Nephron (organoid): ENCODE measurements at regions not wholly inside any gene's neighbourhood (a gene's known extent, or its start where the extent isn't known, plus 50 kb on each side); places are given as distances from the start of the nearest gene placed in this dataset.

Source experiments
- H3K27ac Mint-ChIP-seq, 3 experiments: 2 replicates each; pipeline ENCODE4 v1.8.0; 2020; ENCODE audit warnings: mixed read lengths in 3 of 3, mild to moderate bottlenecking in 2 of 3, moderate library complexity in 1 of 3
- H3K27me3 Mint-ChIP-seq: 2 replicates; pipeline ENCODE4 v1.8.0; 2021; ENCODE audit warnings: low read depth, mild to moderate bottlenecking, moderate library complexity, mixed read lengths
- H3K36me3 Mint-ChIP-seq: 2 replicates; pipeline ENCODE4 v1.8.0; 2020; ENCODE audit warnings: low read depth, mixed read lengths
- H3K4me1 Mint-ChIP-seq: 2 replicates; pipeline ENCODE4 v1.8.0; 2020; ENCODE audit warnings: mixed read lengths
- H3K4me3 Mint-ChIP-seq, 3 experiments: 2 replicates each; pipeline ENCODE4 v1.8.0; 2020; ENCODE audit warnings: mild to moderate bottlenecking in 3 of 3, mixed read lengths in 3 of 3, moderate library complexity in 2 of 3
- H3K9me3 Mint-ChIP-seq: 2 replicates; pipeline ENCODE4 v1.8.0; 2020; ENCODE audit warnings: mixed read lengths
- CTCF ChIP-seq, 3 experiments: fragments of 200-600 bp; sonication (generic); IDR thresholded peaks; one replicate each; pipeline ENCODE4 v1.5.0; 2021; ENCODE audit warnings: antibody characterized with exemption in 3 of 3; ENCODE audit not compliant: unreplicated experiment in 3 of 3

- Mint-ChIP-seq H3K27me3 (no peaks in the 10 kb centered on the region), H3K4me1 (no peaks in the 10 kb centered on the region), H3K36me3 (no peaks in the 10 kb centered on the region), H3K4me3 (no peak overlapping the region), H3K27ac (peak overlapping the region in 1 of 3 experiments; percentile 24), H3K9me3 (no peaks in the 10 kb centered on the region)
- TF ChIP-seq CTCF (IDR thresholded peaks at IDR 0.05; ENCODE audit: unreplicated experiment in 3 of 3): no peak
Measured at GRCh38 chr5:144864118-144864517, 693.4 kb downstream of the KCTD16 start.

- Mint-ChIP-seq H3K36me3 (no peaks in the 10 kb centered on the region), H3K27me3 (no peaks in the 10 kb centered on the region), H3K9me3 (no peaks in the 10 kb centered on the region), H3K4me1 (no peaks in the 10 kb centered on the region), H3K4me3 (no peak overlapping the region), H3K27ac (peak overlapping the region in 1 of 3 experiments; percentile 15)
- TF ChIP-seq CTCF (IDR thresholded peaks at IDR 0.05; ENCODE audit: unreplicated experiment in 3 of 3): no peak
Measured at GRCh38 chr5:144857454-144857853, 686.8 kb downstream of the KCTD16 start.

- Mint-ChIP-seq H3K27ac (no peak overlapping the region), H3K4me1 (no peaks in the 10 kb centered on the region), H3K36me3 (no peaks in the 10 kb centered on the region), H3K27me3 (no peaks in the 10 kb centered on the region), H3K4me3 (no peak overlapping the region), H3K9me3 (no peaks in the 10 kb centered on the region)
- no peak for TF ChIP-seq CTCF (IDR thresholded peaks at IDR 0.05; ENCODE audit: unreplicated experiment in 3 of 3)
Measured at GRCh38 chr5:144844086-144844485, 673.4 kb downstream of the KCTD16 start.

- no peak for TF ChIP-seq CTCF (IDR thresholded peaks at IDR 0.05; ENCODE audit: unreplicated experiment in 3 of 3)
- no peak overlapping the region for H3K27ac Mint-ChIP-seq
- H3K36me3 Mint-ChIP-seq: no peaks in the 10 kb centered on the region
- no peaks in the 10 kb centered on the region for H3K27me3 Mint-ChIP-seq
- H3K4me1 Mint-ChIP-seq: no peaks in the 10 kb centered on the region
- peaks cover 3% of the 10 kb centered on the region for H3K9me3 Mint-ChIP-seq
- H3K4me3 Mint-ChIP-seq: no peak overlapping the region
Measured at GRCh38 chr5:144832416-144832815, 661.7 kb downstream of the KCTD16 start.

- no peaks in the 10 kb centered on the region for H3K4me1 Mint-ChIP-seq
- no peaks in the 10 kb centered on the region for H3K36me3 Mint-ChIP-seq
- H3K9me3 Mint-ChIP-seq: peaks cover 3% of the 10 kb centered on the region
- H3K27me3 Mint-ChIP-seq: no peaks in the 10 kb centered on the region
- no peak for TF ChIP-seq CTCF (IDR thresholded peaks at IDR 0.05; ENCODE audit: unreplicated experiment in 3 of 3)
- no peak overlapping the region for H3K4me3 Mint-ChIP-seq
- H3K27ac Mint-ChIP-seq: no peak overlapping the region
Measured at GRCh38 chr5:144831650-144832049, 661.0 kb downstream of the KCTD16 start.

GRCh38 chr5:144822503-144822902 is 651.8 kb downstream of the KCTD16 start:
- peaks cover 8% of the 10 kb centered on the region for H3K9me3 Mint-ChIP-seq
- no peak for TF ChIP-seq CTCF (IDR thresholded peaks at IDR 0.05; ENCODE audit: unreplicated experiment in 3 of 3)
- H3K27me3 Mint-ChIP-seq: no peaks in the 10 kb centered on the region
- no peaks in the 10 kb centered on the region for H3K36me3 Mint-ChIP-seq
- H3K4me1 Mint-ChIP-seq: no peaks in the 10 kb centered on the region
- no peak overlapping the region for H3K4me3 Mint-ChIP-seq
- H3K27ac Mint-ChIP-seq: no peak overlapping the region
